SU-DHL-6 (cell line): ENCODE measurements at regions not wholly inside any gene's neighbourhood (a gene's known extent, or its start where the extent isn't known, plus 50 kb on each side); places are given as distances from the start of the nearest gene placed in this dataset.

ENCODE experiments used
- EZH2phosphoT487 ChIP-seq: fragments of 200-600 bp; sonication (generic), shearing (Covaris generic); conservative IDR thresholded peaks from 2 replicates; pipeline ENCODE4 v1.6.1; 2018; ENCODE audit warnings: mild to moderate bottlenecking, antibody characterized with exemption, low read length, moderate library complexity, mixed read lengths
- TF ChIP-seq, protein P1 (sequence below): fragments of 200-600 bp; sonication (generic); IDR thresholded peaks from one replicate; pipeline ENCODE4 v1.5.1; 2017; ENCODE audit warnings: antibody characterized with exemption, mild to moderate bottlenecking, low read length, moderate library complexity; ENCODE audit not compliant: insufficient read depth, poor library complexity, severe bottlenecking

- TF ChIP-seq, protein P1, sequence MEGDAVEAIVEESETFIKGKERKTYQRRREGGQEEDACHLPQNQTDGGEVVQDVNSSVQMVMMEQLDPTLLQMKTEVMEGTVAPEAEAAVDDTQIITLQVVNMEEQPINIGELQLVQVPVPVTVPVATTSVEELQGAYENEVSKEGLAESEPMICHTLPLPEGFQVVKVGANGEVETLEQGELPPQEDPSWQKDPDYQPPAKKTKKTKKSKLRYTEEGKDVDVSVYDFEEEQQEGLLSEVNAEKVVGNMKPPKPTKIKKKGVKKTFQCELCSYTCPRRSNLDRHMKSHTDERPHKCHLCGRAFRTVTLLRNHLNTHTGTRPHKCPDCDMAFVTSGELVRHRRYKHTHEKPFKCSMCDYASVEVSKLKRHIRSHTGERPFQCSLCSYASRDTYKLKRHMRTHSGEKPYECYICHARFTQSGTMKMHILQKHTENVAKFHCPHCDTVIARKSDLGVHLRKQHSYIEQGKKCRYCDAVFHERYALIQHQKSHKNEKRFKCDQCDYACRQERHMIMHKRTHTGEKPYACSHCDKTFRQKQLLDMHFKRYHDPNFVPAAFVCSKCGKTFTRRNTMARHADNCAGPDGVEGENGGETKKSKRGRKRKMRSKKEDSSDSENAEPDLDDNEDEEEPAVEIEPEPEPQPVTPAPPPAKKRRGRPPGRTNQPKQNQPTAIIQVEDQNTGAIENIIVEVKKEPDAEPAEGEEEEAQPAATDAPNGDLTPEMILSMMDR: no peak
- TF ChIP-seq EZH2phosphoT487: no peak
Observed at GRCh38 chr1:197991594-197991993, 74.4 kb downstream of the LHX9 start.
